T-cell (primary cell): ENCODE measurements at regions not wholly inside any gene's neighbourhood (a gene's known extent, or its start where the extent isn't known, plus 50 kb on each side); places are given as distances from the start of the nearest gene placed in this dataset.

Experiments
- ATAC-seq, 4 experiments: fragments of 200-7000 bp in 3 of 4; fragments of 150-1000 bp in 1 of 4; cut with Tn5 transposase; replicated peaks in 1 of 4; 1 replicate in 3 of 4; 2 replicates in 1 of 4; pipeline ENCODE4 v1.10.0; 2021; ENCODE audit warnings: moderate library complexity in 3 of 4, mild to moderate bottlenecking in 2 of 4, moderate number of reproducible peaks in 1 of 4
- CTCF ChIA-PET, 2 donors: fragments of 300-600 bp; sonication (Branson Sonifier 250); formaldehyde crosslinking; loops; one replicate each; lab custom pipeline; 2022; ENCODE audit warnings: antibody characterized with exemption in 2 of 2; lab: Charles Lee
- POLR2A ChIA-PET, 2 donors: fragments of 300-600 bp; sonication (Branson Sonifier 250); formaldehyde crosslinking; loops; one replicate each; lab custom pipeline; 2022; ENCODE audit warnings: antibody characterized with exemption in 2 of 2; lab: Charles Lee
- DNase-seq, 35 experiments: peaks; one replicate each; pipeline versions ENCODE4 v3.0.0 to v3.0.0-alpha.2; 2013 to 2023
- H3K27ac ChIP-seq: one replicate; pipeline ENCODE4 v1.5.1; 2013; ENCODE audit warnings: low read length
- H3K27me3 ChIP-seq, 2 experiments: replicated peaks in 1 of 2; 1 replicate in 1 of 2; 2 replicates in 1 of 2; pipeline versions ENCODE4 v1.6.1 to v1.7.0; 2013; ENCODE audit warnings: low read length in 1 of 2, mixed read lengths in 1 of 2; ENCODE audit not compliant: control insufficient read depth in 2 of 2, insufficient read depth in 2 of 2; ENCODE audit errors: extremely low read depth in 1 of 2
- H3K36me3 ChIP-seq, 2 donors: 1 replicate in 1 of 2; 2 replicates in 1 of 2; pipeline versions ENCODE4 v1.6.1 to v1.7.0; 2013; ENCODE audit warnings: low read length in 1 of 2; ENCODE audit not compliant: control insufficient read depth in 2 of 2, insufficient read depth in 1 of 2; ENCODE audit errors: extremely low read depth in 1 of 2
- H3K4me1 ChIP-seq, 2 experiments: 1 replicate in 1 of 2; 2 replicates in 1 of 2; pipeline versions ENCODE4 v1.6.1 to v1.7.0; 2013; ENCODE audit warnings: low read length in 2 of 2, mixed read lengths in 1 of 2; ENCODE audit not compliant: insufficient read depth in 2 of 2, control insufficient read depth in 1 of 2; ENCODE audit errors: extremely low read depth in 1 of 2
- H3K4me3 ChIP-seq, 2 donors: 1 replicate in 1 of 2; 2 replicates in 1 of 2; pipeline versions ENCODE4 v1.5.1 to v1.7.0; 2013; ENCODE audit warnings: mild to moderate bottlenecking in 2 of 2, low read length in 1 of 2, moderate library complexity in 1 of 2; ENCODE audit not compliant: control insufficient read depth in 1 of 2; ENCODE audit errors: extremely low read depth in 1 of 2
- H3K9me3 ChIP-seq: 2 replicates; pipeline ENCODE4 v1.7.0; 2013
- H3K27ac Mint-ChIP-seq, 2 donors: one replicate each; pipeline ENCODE4 v1.8.0; 2020 to 2021; ENCODE audit warnings: mild to moderate bottlenecking in 2 of 2, mixed read lengths in 2 of 2
- H3K27me3 Mint-ChIP-seq, 2 donors: one replicate each; pipeline ENCODE4 v1.8.0; 2021 to 2022; ENCODE audit warnings: mixed read lengths in 2 of 2
- H3K36me3 Mint-ChIP-seq: one replicate; pipeline ENCODE4 v1.8.0; 2021; ENCODE audit warnings: mixed read lengths
- H3K4me1 Mint-ChIP-seq, 3 donors: one replicate each; pipeline ENCODE4 v1.8.0; 2020 to 2022; ENCODE audit warnings: mixed read lengths in 3 of 3, mild to moderate bottlenecking in 1 of 3
- H3K4me3 Mint-ChIP-seq, 3 donors: one replicate each; pipeline ENCODE4 v1.8.0; 2020 to 2022; ENCODE audit warnings: mild to moderate bottlenecking in 3 of 3, mixed read lengths in 3 of 3, moderate library complexity in 3 of 3
- H3K9me3 Mint-ChIP-seq, 3 donors: one replicate each; pipeline ENCODE4 v1.8.0; 2020 to 2022; ENCODE audit warnings: mixed read lengths in 3 of 3
- WGBS: methylation state at CpG from one replicate; pipeline ENCODE4 v1.1.5; 2013; ENCODE audit warnings: missing lambda C conversion rate; ENCODE audit not compliant: insufficient coverage; 5-methylcytosine and 5-hydroxymethylcytosine counted together

GRCh38 chr11:98027652-98028051 is 993.1 kb upstream of the CNTN5 start:
- Histone ChIP-seq H3K4me3 (no peak overlapping the region), H3K27ac (no peak overlapping the region), H3K9me3 (no peaks in the 10 kb centered on the region), H3K27me3 (no peaks in the 10 kb centered on the region), H3K4me1 (no peaks in the 10 kb centered on the region), H3K36me3 (no peaks in the 10 kb centered on the region)
- Mint-ChIP-seq H3K27me3 (no peaks in the 10 kb centered on the region), H3K4me3 (no peak overlapping the region), H3K36me3 (no peaks in the 10 kb centered on the region), H3K27ac (no peak overlapping the region), H3K9me3 (peaks cover 0 to 7% (median 2%) of the 10 kb centered on the region in 3 donors), H3K4me1 (no peaks in the 10 kb centered on the region)
- ChIA-PET POLR2A (no interaction called here), CTCF (no interaction called here)
- ATAC-seq (no peak), DNase-seq (no peak)
- 100% methylated on average over 1 of the region's 2 CpGs for WGBS

- Mint-ChIP-seq H3K27me3 (no peaks in the 10 kb centered on the region), H3K27ac (no peak overlapping the region), H3K36me3 (no peaks in the 10 kb centered on the region), H3K4me3 (no peak overlapping the region), H3K9me3 (peaks cover 9 to 10% (median 10%) of the 10 kb centered on the region in 3 donors), H3K4me1 (no peaks in the 10 kb centered on the region)
- Histone ChIP-seq H3K27me3 (no peaks in the 10 kb centered on the region), H3K9me3 (no peaks in the 10 kb centered on the region), H3K4me3 (no peak overlapping the region), H3K27ac (no peak overlapping the region), H3K36me3 (no peaks in the 10 kb centered on the region), H3K4me1 (no peaks in the 10 kb centered on the region)
- ATAC-seq (no peak), DNase-seq (no peak)
- WGBS, result 57% methylated on average over 1 of the region's 1 CpG
- ChIA-PET POLR2A (no interaction called here), CTCF (no interaction called here)
Observed at GRCh38 chr11:98029832-98030231, 990.9 kb upstream of the CNTN5 start.

GRCh38 chr11:98036810-98037209 is 983.9 kb upstream of the CNTN5 start:
- Mint-ChIP-seq H3K4me1 (no peaks in the 10 kb centered on the region), H3K27me3 (no peaks in the 10 kb centered on the region), H3K27ac (no peak overlapping the region), H3K36me3 (no peaks in the 10 kb centered on the region), H3K9me3 (peaks cover 22 to 33% (median 23%) of the 10 kb centered on the region in 3 donors), H3K4me3 (no peak overlapping the region)
- Histone ChIP-seq H3K4me1 (no peaks in the 10 kb centered on the region), H3K36me3 (no peaks in the 10 kb centered on the region), H3K27me3 (no peaks in the 10 kb centered on the region), H3K27ac (no peak overlapping the region), H3K9me3 (no peaks in the 10 kb centered on the region), H3K4me3 (no peak overlapping the region)
- 80% methylated on average over 2 of the region's 5 CpGs for WGBS
- DNase-seq (no peak), ATAC-seq (no peak)
- CTCF ChIA-PET, result no interaction called here
- POLR2A ChIA-PET, result no interaction called here

- ChIA-PET CTCF (no interaction called here), POLR2A (no interaction called here)
- no peaks in the 10 kb centered on the region for H3K4me1 ChIP-seq
- no peaks in the 10 kb centered on the region for H3K36me3 Mint-ChIP-seq
- peaks cover 13 to 19% (median 16%) of the 10 kb centered on the region in 3 donors for H3K9me3 Mint-ChIP-seq
- WGBS, result no CpG with 5 or more reads among the region's 4 CpGs
- H3K27ac Mint-ChIP-seq, result no peak overlapping the region
- ATAC-seq (no peak), DNase-seq (no peak)
- H3K27me3 Mint-ChIP-seq, result no peaks in the 10 kb centered on the region
- no peaks in the 10 kb centered on the region for H3K27me3 ChIP-seq
- H3K9me3 ChIP-seq, result no peaks in the 10 kb centered on the region
- H3K4me3 Mint-ChIP-seq, result no peak overlapping the region
- no peaks in the 10 kb centered on the region for H3K4me1 Mint-ChIP-seq
- H3K27ac ChIP-seq, result no peak overlapping the region
- no peaks in the 10 kb centered on the region for H3K36me3 ChIP-seq
- no peak overlapping the region for H3K4me3 ChIP-seq
Observed at GRCh38 chr11:98040061-98040808, 980.5 kb upstream of the CNTN5 start.

GRCh38 chr11:98047647-98048046 is 973.1 kb upstream of the CNTN5 start:
- no peak for ATAC-seq
- H3K27me3 ChIP-seq, result no peaks in the 10 kb centered on the region
- no peaks in the 10 kb centered on the region for H3K36me3 ChIP-seq
- H3K9me3 Mint-ChIP-seq, result peaks cover 12 to 23% (median 13%) of the 10 kb centered on the region in 3 donors
- WGBS, result 63% methylated on average over 2 of the region's 3 CpGs
- no peak overlapping the region for H3K27ac Mint-ChIP-seq
- H3K9me3 ChIP-seq, result no peaks in the 10 kb centered on the region
- no peaks in the 10 kb centered on the region for H3K27me3 Mint-ChIP-seq
- ChIA-PET CTCF (no interaction called here), POLR2A (no interaction called here)
- no peak overlapping the region for H3K4me3 ChIP-seq
- H3K27ac ChIP-seq, result no peak overlapping the region
- H3K36me3 Mint-ChIP-seq, result no peaks in the 10 kb centered on the region
- DNase-seq, result no peak
- H3K4me1 Mint-ChIP-seq, result no peaks in the 10 kb centered on the region
- no peak overlapping the region for H3K4me3 Mint-ChIP-seq
- no peaks in the 10 kb centered on the region for H3K4me1 ChIP-seq

- Mint-ChIP-seq H3K4me3 (no peak overlapping the region), H3K36me3 (no peaks in the 10 kb centered on the region), H3K4me1 (no peaks in the 10 kb centered on the region), H3K27me3 (no peaks in the 10 kb centered on the region), H3K27ac (no peak overlapping the region), H3K9me3 (peaks cover 0 to 7% (median 6%) of the 10 kb centered on the region in 3 donors)
- no CpG with 5 or more reads among the region's 2 CpGs for WGBS
- no peaks in the 10 kb centered on the region for H3K9me3 ChIP-seq
- H3K4me1 ChIP-seq, result no peaks in the 10 kb centered on the region
- no peak overlapping the region for H3K4me3 ChIP-seq
- H3K27ac ChIP-seq, result no peak overlapping the region
- H3K27me3 ChIP-seq, result no peaks in the 10 kb centered on the region
- ChIA-PET POLR2A (no interaction called here), CTCF (interaction anchor here in 1 of 2 donors (0.5 kb wide), 1 partner anchor 1502 kb away, joined by 4 read pairs; no protein-coding TSS in a partner anchor)
- H3K36me3 ChIP-seq, result no peaks in the 10 kb centered on the region
- DNase-seq, result no peak
- ATAC-seq, result no peak
Observed at GRCh38 chr11:98053851-98054250, 966.9 kb upstream of the CNTN5 start.
